ENCODE measurements at regions not wholly inside any gene's neighbourhood (a gene's known extent, or its start where the extent isn't known, plus 50 kb on each side); places are given as distances from the start of the nearest gene placed in this dataset.

DNA sequence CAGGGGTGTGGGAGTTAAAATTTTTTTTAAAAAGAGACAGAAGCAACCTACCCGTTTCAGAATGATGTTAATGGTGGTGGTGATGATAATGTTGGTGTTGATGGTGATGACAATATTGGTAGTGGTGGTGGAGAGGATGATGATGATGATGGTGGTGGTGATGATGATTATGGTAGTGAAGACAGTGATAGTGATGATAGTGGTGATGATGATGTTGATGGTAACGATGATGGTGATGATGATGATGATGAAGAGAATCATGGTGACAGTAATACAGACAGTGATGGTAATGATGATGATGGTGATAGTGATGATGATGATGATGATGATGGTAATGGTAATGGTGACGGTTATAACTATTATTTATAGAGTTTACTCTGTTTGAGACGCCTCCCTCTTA is 117.6 kb downstream of the ICE1 start:
- Mint-ChIP-seq H3K4me1 (no peaks in the 10 kb centered on the region), H3K27me3 (peaks cover 12% of the 10 kb centered on the region), H3K9me3 (ENCODE audit: low read depth) (no peaks in the 10 kb centered on the region), H3K36me3 (ENCODE audit: low read depth) (no peaks in the 10 kb centered on the region), H3K27ac (no peak overlapping the region), H3K4me3 (no peak overlapping the region)
- ChIA-PET POLR2A (no interaction called here), CTCF (no interaction called here)
- intact Hi-C loops (cut with DNase I, micrococcal nuclease), result no loop called here
- ATAC-seq, result no peak
- DNase-seq, result no peak

All from activated CD4-positive, alpha-beta T cell treated with anti-CD3 and anti-CD28 coated beads for 36 hours (primary cell).